ENCODE measurements at regions not wholly inside any gene's neighbourhood (a gene's known extent, or its start where the extent isn't known, plus 50 kb on each side); places are given as distances from the start of the nearest gene placed in this dataset.

DNA sequence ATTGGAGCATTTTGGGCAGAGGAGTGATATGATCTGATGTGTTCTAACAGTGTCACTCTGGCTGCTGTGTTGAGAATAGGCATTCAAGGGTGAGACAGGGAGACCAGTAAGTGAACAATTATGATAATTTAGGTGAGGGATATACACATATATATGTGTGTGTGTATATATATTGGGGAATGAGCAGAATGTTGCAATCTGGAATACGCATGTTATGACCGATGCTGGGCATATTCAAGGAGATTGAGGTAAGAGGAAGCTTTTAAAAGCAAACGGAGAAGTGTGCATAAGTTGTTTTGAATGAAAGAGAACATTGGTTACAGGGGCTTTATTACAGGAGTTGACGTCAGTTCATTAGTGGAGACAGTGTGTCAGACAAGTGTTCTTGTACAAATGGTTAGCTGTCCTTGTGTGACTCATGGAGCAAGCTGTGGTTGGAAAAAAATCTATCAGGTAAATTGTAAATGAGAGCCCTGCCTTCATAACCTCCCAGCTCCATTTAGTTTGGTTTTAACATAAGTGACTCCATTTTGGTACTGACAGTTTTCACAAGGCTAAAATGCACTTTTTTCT, 442.5 kb upstream of the LCORL start:
- TF ChIP-seq, protein P1, sequence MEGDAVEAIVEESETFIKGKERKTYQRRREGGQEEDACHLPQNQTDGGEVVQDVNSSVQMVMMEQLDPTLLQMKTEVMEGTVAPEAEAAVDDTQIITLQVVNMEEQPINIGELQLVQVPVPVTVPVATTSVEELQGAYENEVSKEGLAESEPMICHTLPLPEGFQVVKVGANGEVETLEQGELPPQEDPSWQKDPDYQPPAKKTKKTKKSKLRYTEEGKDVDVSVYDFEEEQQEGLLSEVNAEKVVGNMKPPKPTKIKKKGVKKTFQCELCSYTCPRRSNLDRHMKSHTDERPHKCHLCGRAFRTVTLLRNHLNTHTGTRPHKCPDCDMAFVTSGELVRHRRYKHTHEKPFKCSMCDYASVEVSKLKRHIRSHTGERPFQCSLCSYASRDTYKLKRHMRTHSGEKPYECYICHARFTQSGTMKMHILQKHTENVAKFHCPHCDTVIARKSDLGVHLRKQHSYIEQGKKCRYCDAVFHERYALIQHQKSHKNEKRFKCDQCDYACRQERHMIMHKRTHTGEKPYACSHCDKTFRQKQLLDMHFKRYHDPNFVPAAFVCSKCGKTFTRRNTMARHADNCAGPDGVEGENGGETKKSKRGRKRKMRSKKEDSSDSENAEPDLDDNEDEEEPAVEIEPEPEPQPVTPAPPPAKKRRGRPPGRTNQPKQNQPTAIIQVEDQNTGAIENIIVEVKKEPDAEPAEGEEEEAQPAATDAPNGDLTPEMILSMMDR (IDR thresholded peaks at IDR 0.05) = no peak
- TF ChIP-seq POLR2A (IDR thresholded peaks at IDR 0.05) (no peak), EP300 (IDR thresholded peaks at IDR 0.05) (no peak), POLR2AphosphoS5 (IDR thresholded peaks at IDR 0.05) (no peak)

All from sigmoid colon (tissue), 4 donors.